Nephron progenitor cell (in vitro differentiated cells): ENCODE measurements at regions not wholly inside any gene's neighbourhood (a gene's known extent, or its start where the extent isn't known, plus 50 kb on each side); places are given as distances from the start of the nearest gene placed in this dataset.

ENCODE experiments used
- DNase-seq: peaks from one replicate; pipeline ENCODE4 v3.0.0; 2021
- H3K27ac Mint-ChIP-seq: 2 replicates; pipeline ENCODE4 v1.8.0; 2021; ENCODE audit warnings: mild to moderate bottlenecking, moderate library complexity, mixed read lengths
- H3K27me3 Mint-ChIP-seq: 2 replicates; pipeline ENCODE4 v1.8.0; 2021; ENCODE audit warnings: mild to moderate bottlenecking, low read depth, mixed read lengths; ENCODE audit not compliant: poor library complexity
- H3K36me3 Mint-ChIP-seq: 2 replicates; pipeline ENCODE4 v1.8.0; 2021; ENCODE audit warnings: low read depth, mixed read lengths
- H3K4me1 Mint-ChIP-seq: 2 replicates; pipeline ENCODE4 v1.8.0; 2021; ENCODE audit warnings: mixed read lengths
- H3K4me3 Mint-ChIP-seq: 2 replicates; pipeline ENCODE4 v1.8.0; 2021; ENCODE audit warnings: mild to moderate bottlenecking, moderate library complexity, mixed read lengths
- H3K9me3 Mint-ChIP-seq: 2 replicates; pipeline ENCODE4 v1.8.0; 2021; ENCODE audit warnings: mild to moderate bottlenecking, moderate library complexity, mixed read lengths
- TF ChIP-seq, protein P1 (sequence below): fragments of 200-600 bp; sonication (generic); IDR thresholded peaks from 2 replicates; pipeline ENCODE4 v1.5.0; 2021; ENCODE audit warnings: antibody characterized with exemption

DNA sequence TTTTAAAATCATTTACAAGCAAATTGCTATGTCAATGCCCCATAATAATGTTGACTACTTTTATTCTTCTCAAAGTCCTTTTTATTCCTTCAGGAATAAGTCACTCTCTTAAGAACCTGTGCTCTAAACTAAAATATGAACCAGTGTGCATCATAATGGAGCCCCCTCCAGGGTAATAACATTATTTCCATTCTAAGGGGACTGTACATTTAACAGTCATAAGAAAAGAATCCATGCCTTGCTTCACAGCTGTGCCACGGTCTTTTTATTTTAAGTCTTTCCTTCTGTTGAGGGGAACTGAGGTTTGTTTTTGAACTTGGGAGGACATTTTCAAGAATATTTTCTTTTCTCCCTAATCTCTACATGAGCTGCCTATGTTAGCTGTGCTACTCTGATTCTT is 297.6 kb downstream of the MAN2A1 start:
- DNase-seq, result no peak
- no peaks in the 10 kb centered on the region for H3K27me3 Mint-ChIP-seq
- H3K4me1 Mint-ChIP-seq, result no peaks in the 10 kb centered on the region
- TF ChIP-seq, protein P1, sequence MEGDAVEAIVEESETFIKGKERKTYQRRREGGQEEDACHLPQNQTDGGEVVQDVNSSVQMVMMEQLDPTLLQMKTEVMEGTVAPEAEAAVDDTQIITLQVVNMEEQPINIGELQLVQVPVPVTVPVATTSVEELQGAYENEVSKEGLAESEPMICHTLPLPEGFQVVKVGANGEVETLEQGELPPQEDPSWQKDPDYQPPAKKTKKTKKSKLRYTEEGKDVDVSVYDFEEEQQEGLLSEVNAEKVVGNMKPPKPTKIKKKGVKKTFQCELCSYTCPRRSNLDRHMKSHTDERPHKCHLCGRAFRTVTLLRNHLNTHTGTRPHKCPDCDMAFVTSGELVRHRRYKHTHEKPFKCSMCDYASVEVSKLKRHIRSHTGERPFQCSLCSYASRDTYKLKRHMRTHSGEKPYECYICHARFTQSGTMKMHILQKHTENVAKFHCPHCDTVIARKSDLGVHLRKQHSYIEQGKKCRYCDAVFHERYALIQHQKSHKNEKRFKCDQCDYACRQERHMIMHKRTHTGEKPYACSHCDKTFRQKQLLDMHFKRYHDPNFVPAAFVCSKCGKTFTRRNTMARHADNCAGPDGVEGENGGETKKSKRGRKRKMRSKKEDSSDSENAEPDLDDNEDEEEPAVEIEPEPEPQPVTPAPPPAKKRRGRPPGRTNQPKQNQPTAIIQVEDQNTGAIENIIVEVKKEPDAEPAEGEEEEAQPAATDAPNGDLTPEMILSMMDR, result no peak
- H3K4me3 Mint-ChIP-seq, result no peak overlapping the region
- H3K27ac Mint-ChIP-seq, result no peak overlapping the region
- no peaks in the 10 kb centered on the region for H3K36me3 Mint-ChIP-seq
- H3K9me3 Mint-ChIP-seq, result no peaks in the 10 kb centered on the region

DNA sequence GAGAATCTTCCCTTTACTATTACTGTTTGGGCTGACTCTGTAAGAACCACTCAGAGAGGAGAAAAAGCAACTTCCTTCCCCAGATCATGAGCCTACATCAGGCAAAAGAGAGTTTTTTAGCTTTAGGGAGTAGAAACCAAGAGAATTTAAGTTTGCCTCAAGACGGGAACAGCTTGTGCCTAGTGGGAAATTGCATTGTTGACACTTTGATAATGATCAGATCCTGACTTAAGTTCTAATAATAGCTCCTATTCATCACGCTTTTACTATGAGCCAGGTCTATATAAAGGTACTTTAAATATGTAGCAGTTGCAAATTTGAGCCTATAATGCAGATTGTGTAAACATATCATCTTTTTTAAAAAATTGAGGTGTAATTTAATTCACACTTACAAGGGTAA is 298.2 kb downstream of the MAN2A1 start:
- TF ChIP-seq, protein P1, result no peak
- H3K9me3 Mint-ChIP-seq, result no peaks in the 10 kb centered on the region

DNA sequence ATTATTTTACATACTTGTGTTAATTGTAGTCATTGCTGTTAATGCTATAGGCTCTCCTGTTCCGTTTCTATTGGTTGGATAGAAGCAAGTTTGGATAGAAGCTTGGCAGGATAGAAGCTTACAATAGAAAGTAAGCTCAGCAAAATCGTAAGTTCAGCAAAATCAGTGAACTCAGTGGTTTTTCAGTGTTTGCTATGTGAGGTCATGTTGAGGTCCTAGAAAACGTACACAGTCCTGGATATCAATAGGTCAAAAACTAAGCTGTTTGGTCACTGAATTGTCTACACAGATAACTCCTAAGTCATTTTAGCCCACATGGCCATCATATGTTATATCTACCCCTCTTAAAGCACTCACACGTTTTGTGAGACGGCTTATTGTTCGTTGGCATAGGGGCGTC is 299.4 kb downstream of the MAN2A1 start:
- TF ChIP-seq, protein P1, result no peak
- no peaks in the 10 kb centered on the region for H3K36me3 Mint-ChIP-seq
- no peaks in the 10 kb centered on the region for H3K27me3 Mint-ChIP-seq
- DNase-seq, result no peak
- no peaks in the 10 kb centered on the region for H3K4me1 Mint-ChIP-seq
- H3K27ac Mint-ChIP-seq, result no peak overlapping the region
- no peak overlapping the region for H3K4me3 Mint-ChIP-seq
- no peaks in the 10 kb centered on the region for H3K9me3 Mint-ChIP-seq

More for the DNA sequence above, 298.2 kb downstream of the MAN2A1 start:
- H3K27me3 Mint-ChIP-seq, result no peaks in the 10 kb centered on the region
- H3K36me3 Mint-ChIP-seq, result no peaks in the 10 kb centered on the region
- no peak for DNase-seq
- no peak overlapping the region for H3K27ac Mint-ChIP-seq
- no peaks in the 10 kb centered on the region for H3K4me1 Mint-ChIP-seq
- H3K4me3 Mint-ChIP-seq, result no peak overlapping the region

DNA sequence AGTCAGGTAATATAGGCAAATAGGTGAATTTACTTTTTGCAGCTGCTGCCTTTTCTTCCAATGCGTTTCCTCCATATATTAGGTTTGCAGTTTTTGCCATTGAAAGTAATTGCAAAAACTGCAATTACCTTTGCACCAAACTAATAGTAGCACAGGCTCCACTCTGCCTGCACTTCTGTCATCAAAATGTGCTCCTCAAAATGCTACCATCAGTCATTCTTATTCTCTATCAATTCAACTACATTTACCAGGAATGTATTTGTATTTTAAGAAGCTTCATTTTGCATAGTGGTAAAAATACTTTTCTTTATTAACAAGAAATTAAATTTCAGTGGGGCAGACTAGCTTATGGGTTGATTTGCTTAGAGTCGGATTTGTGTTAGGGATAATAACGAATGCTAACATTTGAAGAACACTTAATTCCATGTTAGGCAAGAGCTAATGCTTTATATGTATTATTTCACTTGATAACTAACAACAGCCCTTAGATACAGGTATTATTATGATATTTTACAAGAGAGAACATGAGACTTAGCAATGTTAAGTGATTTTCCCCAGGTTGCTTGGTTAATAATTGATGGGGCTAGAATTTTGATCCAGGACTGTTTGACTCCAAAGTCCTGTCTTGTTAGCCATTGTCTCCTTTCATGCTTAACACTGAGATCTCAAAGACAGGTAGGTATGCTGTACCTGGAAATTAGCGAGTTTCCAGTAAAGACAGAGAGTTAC is 300.4 kb downstream of the MAN2A1 start:
- Mint-ChIP-seq H3K36me3 (no peaks in the 10 kb centered on the region), H3K4me1 (no peaks in the 10 kb centered on the region), H3K27ac (no peak overlapping the region), H3K27me3 (no peaks in the 10 kb centered on the region), H3K9me3 (no peaks in the 10 kb centered on the region), H3K4me3 (no peak overlapping the region)
- TF ChIP-seq, protein P1, result no peak
- DNase-seq, result no peak

GRCh38 chr5:109990723-109991359 is 301.1 kb downstream of the MAN2A1 start:
- Mint-ChIP-seq H3K9me3 (no peaks in the 10 kb centered on the region), H3K4me1 (peaks cover 6% of the 10 kb centered on the region), H3K27ac (no peak overlapping the region), H3K27me3 (no peaks in the 10 kb centered on the region), H3K36me3 (no peaks in the 10 kb centered on the region), H3K4me3 (no peak overlapping the region)
- DNase-seq, result no peak
- TF ChIP-seq, protein P1, result no peak
